Choroid plexus epithelial cell (primary cell): ENCODE measurements at regions not wholly inside any gene's neighbourhood (a gene's known extent, or its start where the extent isn't known, plus 50 kb on each side); places are given as distances from the start of the nearest gene placed in this dataset.

Source experiments
- DNase-seq: peaks from one replicate; pipeline ENCODE4 v3.0.0-alpha.2; 2010; ENCODE audit warnings: low read depth
- H3K4me3 ChIP-seq: 2 replicates; pipeline ENCODE4 v1.5.1; 2011; ENCODE audit warnings: low read depth, mild to moderate bottlenecking, control low read depth, low read length, moderate library complexity
- CTCF ChIP-seq: conservative IDR thresholded peaks from 2 replicates; pipeline ENCODE4 v1.5.1; 2011; ENCODE audit warnings: low read depth, mild to moderate bottlenecking, control low read depth, inconsistent platforms, low read length, moderate library complexity

DNA sequence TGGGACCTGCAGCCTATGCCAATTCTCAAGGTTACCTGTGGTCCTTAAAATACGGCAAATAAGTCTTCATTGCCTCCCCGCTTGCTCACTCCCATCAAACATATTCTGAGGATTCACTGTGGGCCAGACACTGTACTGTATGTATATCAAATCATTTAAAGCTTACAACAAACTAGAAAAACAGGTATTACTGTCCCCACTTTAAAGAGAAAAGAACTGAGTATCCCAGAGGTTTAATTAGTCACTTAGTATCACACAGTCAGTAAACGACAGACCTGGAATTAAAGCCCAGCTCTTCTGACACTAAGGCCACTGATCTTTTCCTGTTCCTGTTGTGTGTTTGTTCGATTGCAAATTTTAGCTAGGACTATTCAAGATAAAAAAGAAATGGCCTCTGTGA is 248.2 kb downstream of the ACTL7B start:
- no peak for TF ChIP-seq CTCF
- no peak for DNase-seq
- H3K4me3 ChIP-seq, result no peak overlapping the region

GRCh38 chr9:108606401-108606800 is 249.4 kb downstream of the ACTL7B start:
- no peak for DNase-seq
- no peak overlapping the region for H3K4me3 ChIP-seq
- TF ChIP-seq CTCF, result no peak

DNA sequence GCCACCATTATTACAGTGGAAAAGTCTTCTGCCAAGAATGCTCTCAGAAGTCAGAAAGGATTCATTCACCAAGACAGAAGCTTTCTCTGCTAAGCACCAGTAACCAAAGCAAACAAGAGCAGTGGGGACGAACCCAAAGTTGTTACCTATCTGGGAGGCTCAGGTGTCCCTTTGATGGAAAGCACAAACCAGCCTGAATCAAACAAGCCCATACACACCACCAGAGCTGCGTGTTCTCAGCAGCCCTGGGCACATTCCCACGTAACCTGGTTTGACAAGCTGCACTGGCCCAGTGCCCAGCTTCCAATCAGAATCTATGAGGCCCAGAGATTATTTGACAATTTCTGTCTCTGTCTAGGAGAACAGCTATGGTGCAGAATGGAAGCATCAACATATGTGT is 252.6 kb downstream of the ACTL7B start:
- no peak for DNase-seq
- TF ChIP-seq CTCF, result no peak
- H3K4me3 ChIP-seq, result no peak overlapping the region

DNA sequence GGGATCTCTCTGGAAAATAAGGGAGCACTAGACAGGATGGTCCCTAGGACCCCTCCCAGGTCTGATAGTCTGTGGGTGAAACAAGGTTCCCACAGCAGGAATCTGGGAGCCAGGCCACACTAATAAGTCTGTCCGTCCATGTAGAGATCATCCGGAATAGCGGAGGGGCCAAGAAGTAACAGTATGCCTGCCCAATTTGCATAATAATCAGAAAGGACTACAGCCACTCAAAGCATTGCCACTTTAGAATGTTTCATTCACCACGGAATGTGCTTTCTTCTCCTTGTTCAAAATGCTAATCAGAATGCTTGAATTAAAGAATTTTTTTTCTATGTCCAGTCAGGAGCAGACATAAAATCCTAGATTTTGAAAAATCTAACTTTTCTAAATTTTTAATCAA is 254.9 kb downstream of the ACTL7B start:
- no peak overlapping the region for H3K4me3 ChIP-seq
- TF ChIP-seq CTCF, result no peak
- no peak for DNase-seq

DNA sequence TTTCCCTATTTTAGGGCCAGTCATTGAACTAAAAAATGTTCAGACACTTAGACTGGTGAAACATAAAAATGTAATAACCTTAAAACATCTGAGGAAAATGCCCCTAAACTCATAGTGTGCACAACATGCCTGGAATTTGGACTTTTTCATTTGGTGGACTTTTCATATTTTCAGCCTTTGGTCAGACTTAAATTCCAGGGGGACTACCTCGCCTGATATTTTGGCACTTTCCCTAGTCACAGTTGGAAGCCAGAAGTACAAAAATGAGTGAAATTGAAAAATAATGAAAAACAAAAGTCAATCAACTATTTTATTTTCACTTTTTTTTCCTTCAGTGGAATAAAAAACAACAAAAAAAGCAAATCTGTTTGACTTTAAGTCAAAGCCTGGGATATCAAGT is 256.2 kb downstream of the ACTL7B start:
- TF ChIP-seq CTCF, result no peak
- no peak overlapping the region for H3K4me3 ChIP-seq
- DNase-seq, result peak; percentile 6

DNA sequence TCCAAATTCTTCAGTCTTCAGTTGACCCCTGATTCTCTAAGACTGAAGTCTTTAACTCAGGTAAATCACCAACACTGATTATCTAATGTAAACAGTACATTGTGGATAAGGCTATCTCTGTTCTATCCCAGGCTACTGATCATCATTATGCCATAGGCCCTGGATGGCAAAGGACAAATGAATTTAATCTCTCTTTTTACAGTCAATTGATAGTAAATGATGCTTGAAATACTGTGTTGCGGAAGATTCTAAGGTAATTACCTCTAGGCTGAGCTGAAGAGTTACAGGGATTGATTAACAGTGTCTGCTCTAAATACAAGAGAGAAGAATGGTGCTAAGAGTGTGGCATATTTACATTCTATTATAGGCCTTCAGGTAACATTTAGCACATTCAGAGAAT is 264.7 kb downstream of the ACTL7B start:
- no peak for DNase-seq
- H3K4me3 ChIP-seq, result no peak overlapping the region
- TF ChIP-seq CTCF, result no peak

- no peak for TF ChIP-seq CTCF
- H3K4me3 ChIP-seq, result no peak overlapping the region
- no peak for DNase-seq
Observed at GRCh38 chr9:108588246-108588645, 267.5 kb downstream of the ACTL7B start.
